ENCODE measurements at regions not wholly inside any gene's neighbourhood (a gene's known extent, or its start where the extent isn't known, plus 50 kb on each side); places are given as distances from the start of the nearest gene placed in this dataset.

DNA sequence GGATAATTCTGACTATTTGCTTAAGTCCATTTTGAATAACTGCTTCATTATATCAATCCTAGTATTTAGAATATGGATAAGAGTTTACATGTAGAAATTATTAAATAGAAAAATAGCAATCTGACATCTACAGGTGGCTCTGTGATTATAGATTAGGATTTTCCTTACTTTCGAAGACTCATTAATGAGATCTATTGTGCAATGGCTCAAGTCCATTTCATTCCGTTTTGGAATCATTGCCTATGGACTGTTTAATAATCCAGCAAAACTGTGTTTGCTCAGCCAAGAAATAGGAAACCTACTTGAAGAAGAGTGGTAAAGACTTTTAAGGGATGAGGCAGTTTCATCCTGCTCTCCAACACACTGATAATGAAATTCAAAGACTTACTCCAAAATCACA, 67.8 kb upstream of the SSTR1 start:
- Histone ChIP-seq H3K27ac (ENCODE audit: extremely low read length, insufficient read depth, low read length) (no peak overlapping the region), H3K4me1 (ENCODE audit: insufficient read depth, low read length) (no peaks in the 10 kb centered on the region), H3K27me3 (ENCODE audit: control insufficient read depth in 1 of 2, insufficient read depth in 2 of 2, low read length in 2 of 2) (no peaks in the 10 kb centered on the region), H2AFZ (ENCODE audit: low read length) (no peak overlapping the region), H3K9me3 (ENCODE audit: low read length) (no peaks in the 10 kb centered on the region), H3K79me2 (ENCODE audit: insufficient read depth, low read length) (no peaks in the 10 kb centered on the region), H3K4me3 (replicated peaks in 1 of 3; ENCODE audit: insufficient read depth in 1 of 3, low read depth in 2 of 3, low read length in 3 of 3) (no peak overlapping the region), H4K20me1 (ENCODE audit: insufficient read depth, low read length) (no peaks in the 10 kb centered on the region), H3K36me3 (replicated peaks in 1 of 2; ENCODE audit: control insufficient read depth in 1 of 2, insufficient read depth in 2 of 2, low read length in 2 of 2) (no peaks in the 10 kb centered on the region), H3K9ac (ENCODE audit: insufficient read depth, low read depth, low read length) (no peak overlapping the region), H3K4me2 (ENCODE audit: low read depth, low read length) (no peak overlapping the region)
- no peak for FAIRE-seq
- ChIA-PET CTCF (ENCODE audit: low intra/inter-chr PET ratio, low total read pairs) (no interaction called here), POLR2A (no interaction called here)
- intact Hi-C loops (cut with micrococcal nuclease; ENCODE audit: unreplicated experiment) (loop anchor here (10.0 kb wide), 1 partner anchor 165 kb away; no protein-coding TSS in a partner anchor), in situ Hi-C loops (cut with HindIII; ENCODE audit: extremely low pct_ligation_motif_present, low pct_unique_long_range_greater_than_20kb) (no loop called here)
- no peak for ATAC-seq
- no peak for TF ChIP-seq SMAD9 (CRISPR knock-in tag; IDR thresholded peaks at IDR 0.05)
- TF ChIP-seq CEBPB (IDR thresholded peaks at IDR 0.05; ENCODE audit: borderline replicate concordance, low read depth, low read length) = peak; percentile 78; the same call in 1 of the 2 replicates
- DNase-seq (ENCODE audit: low spot score) = no peak
- WGBS (ENCODE audit: low lambda C conversion rate) = 5% methylated on average over 2 of the region's 2 CpGs
- no TSS peak for BruUV-seq (replicated peaks)

DNA sequence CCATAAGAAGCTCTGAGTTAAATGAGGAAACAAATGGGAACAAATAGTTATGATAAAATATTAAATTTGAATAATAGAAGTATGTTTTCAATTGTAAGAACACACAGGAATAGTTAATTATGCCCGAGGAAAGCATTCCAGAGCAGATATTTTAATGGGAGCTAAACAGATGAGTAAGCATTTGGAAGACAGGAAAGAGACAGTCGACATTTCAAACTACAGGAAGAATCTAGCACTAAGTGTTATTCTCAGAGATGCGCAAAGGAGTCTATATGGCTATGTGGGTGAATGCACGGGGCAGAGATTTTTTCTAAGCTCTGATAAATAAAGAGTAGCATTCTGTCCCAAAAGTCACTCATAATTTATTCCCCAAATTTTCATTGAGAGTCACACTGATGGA, 64.5 kb upstream of the SSTR1 start:
- Histone ChIP-seq H3K27me3 (ENCODE audit: control insufficient read depth in 1 of 2, insufficient read depth in 2 of 2, low read length in 2 of 2) (no peaks in the 10 kb centered on the region), H2AFZ (ENCODE audit: low read length) (no peak overlapping the region), H3K36me3 (replicated peaks in 1 of 2; ENCODE audit: control insufficient read depth in 1 of 2, insufficient read depth in 2 of 2, low read length in 2 of 2) (no peaks in the 10 kb centered on the region), H4K20me1 (ENCODE audit: insufficient read depth, low read length) (no peaks in the 10 kb centered on the region), H3K9ac (ENCODE audit: insufficient read depth, low read depth, low read length) (no peak overlapping the region), H3K4me1 (ENCODE audit: insufficient read depth, low read length) (no peaks in the 10 kb centered on the region), H3K27ac (ENCODE audit: extremely low read length, insufficient read depth, low read length) (no peak overlapping the region), H3K9me3 (ENCODE audit: low read length) (no peaks in the 10 kb centered on the region), H3K4me2 (ENCODE audit: low read depth, low read length) (no peak overlapping the region), H3K79me2 (ENCODE audit: insufficient read depth, low read length) (no peaks in the 10 kb centered on the region), H3K4me3 (replicated peaks in 1 of 3; ENCODE audit: insufficient read depth in 1 of 3, low read depth in 2 of 3, low read length in 3 of 3) (no peak overlapping the region)
- intact Hi-C loops (cut with micrococcal nuclease; ENCODE audit: unreplicated experiment) = no loop called here
- no peak for ATAC-seq
- in situ Hi-C loops (cut with HindIII; ENCODE audit: extremely low pct_ligation_motif_present, low pct_unique_long_range_greater_than_20kb) = no loop called here
- no peak for DNase-seq (ENCODE audit: low spot score)
- no peak for TF ChIP-seq NCOA5 (CRISPR knock-in tag; IDR thresholded peaks at IDR 0.05)
- TF ChIP-seq, protein P1, sequence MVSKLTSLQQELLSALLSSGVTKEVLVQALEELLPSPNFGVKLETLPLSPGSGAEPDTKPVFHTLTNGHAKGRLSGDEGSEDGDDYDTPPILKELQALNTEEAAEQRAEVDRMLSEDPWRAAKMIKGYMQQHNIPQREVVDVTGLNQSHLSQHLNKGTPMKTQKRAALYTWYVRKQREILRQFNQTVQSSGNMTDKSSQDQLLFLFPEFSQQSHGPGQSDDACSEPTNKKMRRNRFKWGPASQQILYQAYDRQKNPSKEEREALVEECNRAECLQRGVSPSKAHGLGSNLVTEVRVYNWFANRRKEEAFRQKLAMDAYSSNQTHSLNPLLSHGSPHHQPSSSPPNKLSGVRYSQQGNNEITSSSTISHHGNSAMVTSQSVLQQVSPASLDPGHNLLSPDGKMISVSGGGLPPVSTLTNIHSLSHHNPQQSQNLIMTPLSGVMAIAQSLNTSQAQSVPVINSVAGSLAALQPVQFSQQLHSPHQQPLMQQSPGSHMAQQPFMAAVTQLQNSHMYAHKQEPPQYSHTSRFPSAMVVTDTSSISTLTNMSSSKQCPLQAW (CRISPR knock-in tag; IDR thresholded peaks at IDR 0.05) = no peak
- TF ChIP-seq, protein P2, sequence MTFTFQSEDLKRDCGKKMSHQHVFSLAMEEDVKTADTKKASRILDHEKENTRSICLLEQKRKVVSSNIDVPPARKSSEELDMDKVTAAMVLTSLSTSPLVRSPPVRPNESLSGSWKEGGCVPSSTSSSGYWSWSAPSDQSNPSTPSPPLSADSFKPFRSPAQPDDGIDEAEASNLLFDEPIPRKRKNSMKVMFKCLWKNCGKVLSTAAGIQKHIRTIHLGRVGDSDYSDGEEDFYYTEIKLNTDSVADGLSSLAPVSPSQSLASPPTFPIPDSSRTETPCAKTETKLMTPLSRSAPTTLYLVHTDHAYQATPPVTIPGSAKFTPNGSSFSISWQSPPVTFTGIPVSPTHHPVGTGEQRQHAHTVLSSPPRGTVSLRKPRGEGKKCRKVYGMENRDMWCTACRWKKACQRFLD (CRISPR knock-in tag; IDR thresholded peaks at IDR 0.05; ENCODE audit: borderline replicate concordance) = no peak
- TF ChIP-seq MAFK (conservative IDR thresholded peaks at IDR 0.05 in 1 of 2, IDR thresholded peaks at IDR 0.05 in 1 of 2; ENCODE audit: low read length in 2 of 2) = peak in 1 of 2 experiments; percentile 40; a peak in 2 of 4 replicates
- ChIA-PET POLR2A (no interaction called here), CTCF (ENCODE audit: low intra/inter-chr PET ratio, low total read pairs) (no interaction called here)
- WGBS (ENCODE audit: low lambda C conversion rate) = 27% methylated on average over 4 of the region's 4 CpGs
- no peak for FAIRE-seq
- no TSS peak for BruUV-seq (replicated peaks)
